Neural cell (in vitro differentiated cells): ENCODE measurements at regions not wholly inside any gene's neighbourhood (a gene's known extent, or its start where the extent isn't known, plus 50 kb on each side); places are given as distances from the start of the nearest gene placed in this dataset.

Source experiments
- CTCF ChIP-seq: fragments of 450-650 bp; IDR thresholded peaks from 2 replicates; pipeline ENCODE4 v1.5.1; 2014; ENCODE audit warnings: antibody characterized with exemption, mild to moderate bottlenecking, moderate library complexity; ENCODE audit not compliant: poor library complexity, severe bottlenecking
- EZH2 ChIP-seq: fragments of 200-600, 300-800 bp; shearing (Covaris generic), sonication (generic); IDR thresholded peaks from 2 replicates; pipeline ENCODE4 v1.6.1; 2014; ENCODE audit warnings: antibody characterized with exemption, low read length, borderline replicate concordance, mild to moderate bottlenecking; ENCODE audit not compliant: insufficient read depth, poor library complexity, severe bottlenecking
- MXI1 ChIP-seq: fragments of 450-650 bp; conservative IDR thresholded peaks from 2 replicates; pipeline ENCODE4 v1.6.1; 2014; ENCODE audit warnings: antibody characterized with exemption, mild to moderate bottlenecking; ENCODE audit not compliant: poor library complexity, severe bottlenecking
- POLR2AphosphoS5 ChIP-seq: IDR thresholded peaks from 2 replicates; pipeline ENCODE4 v1.6.1; 2012
- REST ChIP-seq: IDR thresholded peaks from 2 replicates; pipeline ENCODE4 v1.6.1; 2012; ENCODE audit warnings: borderline replicate concordance
- SMC3 ChIP-seq: fragments of 450-650 bp; conservative IDR thresholded peaks from 2 replicates; pipeline ENCODE4 v1.6.1; 2014; ENCODE audit warnings: antibody characterized with exemption, mild to moderate bottlenecking, moderate library complexity; ENCODE audit not compliant: poor library complexity

GRCh38 chr3:72690629-72691028 lies 157.6 kb downstream of the SHQ1 start:
- TF ChIP-seq CTCF, result no peak
- TF ChIP-seq POLR2AphosphoS5, result no peak
- TF ChIP-seq EZH2, result no peak
- no peak for TF ChIP-seq MXI1
- TF ChIP-seq SMC3, result no peak
- no peak for TF ChIP-seq REST
